ENCODE measurements at regions not wholly inside any gene's neighbourhood (a gene's known extent, or its start where the extent isn't known, plus 50 kb on each side); places are given as distances from the start of the nearest gene placed in this dataset.

- no peak for DNase-seq
Measured at GRCh38 chr5:44868541-44868940, 59.8 kb downstream of the MRPS30 start.

GRCh38 chr5:44869928-44870327 is 61.2 kb downstream of the MRPS30 start:
- no peak for DNase-seq

GRCh38 chr5:44870430-44870829 is 61.7 kb downstream of the MRPS30 start:
- DNase-seq = no peak

DNA sequence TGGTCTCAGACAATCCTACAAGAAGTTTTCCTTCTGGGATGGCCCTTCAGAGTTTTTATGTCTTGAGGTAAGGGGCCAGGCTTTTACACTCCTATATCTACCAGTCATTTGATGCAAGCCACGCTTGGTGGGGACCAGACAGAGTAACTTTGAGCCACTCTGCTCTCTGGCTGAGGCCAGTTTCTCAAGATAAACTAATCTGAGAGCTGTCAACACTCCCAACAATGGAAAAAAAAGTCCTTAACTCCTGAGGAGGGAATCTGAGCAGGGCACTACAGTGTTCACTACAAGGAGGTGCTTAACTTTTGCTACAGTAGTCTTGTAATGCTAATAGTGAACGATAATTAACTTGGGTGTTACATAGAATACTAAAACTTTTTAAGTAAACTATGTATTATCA is 62.7 kb downstream of the MRPS30 start:
- DNase-seq = no peak

DNA sequence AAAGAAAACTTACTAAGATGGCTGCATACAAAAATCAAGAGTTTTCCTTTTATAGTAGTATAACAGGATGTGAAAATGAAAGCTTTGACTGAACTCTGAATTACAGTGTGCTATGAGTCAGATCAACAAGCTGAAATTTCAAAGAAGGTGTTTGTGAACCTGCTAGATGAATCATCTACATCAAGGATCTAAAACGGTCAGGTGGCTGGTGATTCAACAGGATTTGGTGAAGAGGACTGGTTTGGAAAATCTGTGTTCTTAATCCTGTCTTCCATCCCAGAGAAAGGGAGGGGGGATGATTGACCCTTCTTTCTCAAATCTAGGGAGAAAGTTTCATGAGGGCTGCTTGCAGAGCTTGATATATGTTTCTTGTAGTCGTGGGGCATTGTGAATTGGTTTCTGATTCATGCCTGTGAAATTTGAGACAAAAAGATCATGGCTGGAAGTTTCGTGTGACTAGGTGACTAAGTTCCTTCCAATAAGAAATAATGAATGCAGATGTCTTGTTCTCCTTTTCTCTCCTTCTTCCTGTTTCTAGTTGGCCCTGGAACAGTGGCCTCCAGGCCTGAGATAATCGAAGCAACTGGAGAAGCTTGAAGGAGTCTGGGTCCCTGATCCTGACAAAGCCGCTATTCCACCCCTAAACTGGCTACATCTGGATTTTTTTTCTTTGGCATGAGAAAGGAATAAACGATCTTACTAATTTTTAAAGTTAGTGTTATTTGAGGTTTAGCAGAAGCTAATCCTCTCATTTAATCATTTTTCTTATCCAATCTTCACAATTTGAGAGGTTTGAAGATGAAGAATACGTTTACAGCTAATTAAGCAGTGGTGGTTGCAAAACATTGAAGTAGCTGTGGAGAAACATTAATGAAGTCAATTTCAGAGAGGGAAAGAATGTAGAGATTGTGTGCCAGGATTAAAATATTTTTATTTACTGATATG is 67.2 kb downstream of the MRPS30 start:
- DNase-seq = no peak

GRCh38 chr5:44881266-44881665 is 72.5 kb downstream of the MRPS30 start:
- no peak for DNase-seq

DNA sequence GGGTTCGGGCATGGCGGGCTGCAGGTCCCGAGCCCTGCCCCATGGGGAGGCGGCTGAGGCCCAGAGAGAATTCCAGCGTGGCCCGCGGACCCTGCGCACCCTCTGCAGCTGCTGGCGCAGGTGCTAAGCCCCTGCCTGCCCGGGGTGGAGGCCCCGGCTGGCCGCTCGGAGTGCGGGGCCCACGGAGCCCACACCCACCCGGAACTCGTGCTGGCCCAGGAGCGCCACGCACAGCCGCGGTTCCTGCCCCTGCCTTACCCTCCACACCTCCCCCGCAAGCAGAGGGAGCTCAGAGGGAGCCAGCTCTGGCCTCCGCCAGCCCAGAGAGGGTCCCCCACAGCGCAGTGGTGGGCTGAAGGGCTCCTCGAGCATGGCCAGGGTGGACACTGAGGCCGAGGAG is 75.3 kb downstream of the MRPS30 start:
- DNase-seq = no peak

- no peak for DNase-seq
Measured at GRCh38 chr5:44885903-44886302, 77.2 kb downstream of the MRPS30 start.

DNA sequence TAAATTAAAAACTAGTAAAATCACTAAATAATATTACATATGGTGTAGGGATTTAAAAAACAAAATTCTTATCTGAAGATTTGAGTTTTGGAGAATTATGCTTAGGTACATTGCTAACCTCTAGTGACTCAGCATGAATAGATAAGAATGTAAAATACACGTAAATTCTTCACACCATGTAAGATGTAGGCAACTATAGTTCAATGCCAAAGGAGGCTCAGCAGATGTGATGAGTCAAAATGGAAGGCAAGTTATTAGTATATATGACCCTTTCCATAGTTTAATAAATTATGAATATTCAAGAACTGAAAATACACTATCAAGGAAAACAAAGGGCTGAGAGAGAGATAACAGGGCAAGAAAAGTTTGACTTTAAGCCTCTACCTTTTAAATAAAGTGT is 79.0 kb downstream of the MRPS30 start:
- no peak for DNase-seq

DNA sequence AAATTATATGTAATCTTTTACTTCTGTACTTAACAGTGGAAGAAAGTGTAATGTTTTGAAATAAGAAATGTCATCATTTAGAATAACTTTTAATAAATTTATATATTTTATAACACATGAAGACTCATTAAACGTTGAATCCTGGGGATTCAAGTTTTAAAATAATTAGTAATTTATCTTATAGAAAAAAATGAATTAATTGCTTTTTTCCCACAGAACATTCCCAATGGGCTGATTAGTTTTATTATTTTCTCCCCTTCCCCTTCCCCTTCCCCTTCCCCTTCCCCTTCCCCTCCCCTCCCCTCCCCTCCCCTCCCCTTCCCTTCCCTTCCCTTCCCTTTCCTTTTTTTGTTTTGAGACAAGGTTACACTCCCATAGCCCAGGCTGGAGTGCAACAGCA is 79.7 kb downstream of the MRPS30 start:
- DNase-seq = no peak

DNA sequence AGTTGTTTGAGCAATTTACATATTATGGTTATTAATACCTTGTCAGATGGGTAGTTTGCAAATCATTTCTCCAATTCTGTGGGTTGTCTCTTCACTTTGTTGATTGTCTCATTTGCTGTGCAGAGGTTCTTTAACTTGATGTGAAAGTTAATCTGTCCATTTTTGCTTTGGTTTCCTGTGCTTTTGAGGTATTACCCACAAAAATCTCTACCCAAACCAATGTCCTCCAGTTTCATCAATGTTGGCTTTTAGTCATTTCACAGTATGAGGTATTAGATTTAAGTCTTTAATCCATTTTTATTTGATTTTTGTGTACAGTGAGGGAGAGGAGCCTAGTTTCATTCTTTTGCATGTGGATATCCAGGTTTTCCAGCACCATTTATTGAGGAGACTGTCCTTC is 82.4 kb downstream of the MRPS30 start:
- no peak for DNase-seq

GRCh38 chr5:44900273-44900954 is 91.7 kb downstream of the MRPS30 start:
- no peak for DNase-seq

DNA sequence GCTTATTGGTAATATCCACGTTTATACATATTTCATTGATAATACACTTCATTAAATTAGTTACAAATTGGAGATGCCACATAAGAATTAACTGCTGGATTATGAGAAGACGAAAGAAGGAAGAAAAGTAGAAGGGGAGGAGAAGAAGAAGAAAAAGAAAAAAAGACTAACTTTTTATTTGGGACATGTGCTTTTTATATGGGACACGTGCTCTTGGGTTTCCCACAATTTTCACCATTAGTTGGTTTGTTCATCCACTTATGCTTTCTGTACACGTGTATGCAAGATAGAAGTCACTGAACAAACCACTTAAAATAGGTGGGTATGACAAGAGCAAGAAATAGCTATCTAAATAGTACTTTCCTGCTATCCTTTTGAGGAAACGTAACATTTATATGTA is 98.6 kb downstream of the MRPS30 start:
- DNase-seq = no peak

- no peak for DNase-seq
Measured at GRCh38 chr5:44909004-44909403, 100.3 kb downstream of the MRPS30 start.

- no peak for DNase-seq
Measured at GRCh38 chr5:44911501-44911900, 102.8 kb downstream of the MRPS30 start.

GRCh38 chr5:44914221-44914620 is 105.5 kb downstream of the MRPS30 start:
- DNase-seq = no peak

DNA sequence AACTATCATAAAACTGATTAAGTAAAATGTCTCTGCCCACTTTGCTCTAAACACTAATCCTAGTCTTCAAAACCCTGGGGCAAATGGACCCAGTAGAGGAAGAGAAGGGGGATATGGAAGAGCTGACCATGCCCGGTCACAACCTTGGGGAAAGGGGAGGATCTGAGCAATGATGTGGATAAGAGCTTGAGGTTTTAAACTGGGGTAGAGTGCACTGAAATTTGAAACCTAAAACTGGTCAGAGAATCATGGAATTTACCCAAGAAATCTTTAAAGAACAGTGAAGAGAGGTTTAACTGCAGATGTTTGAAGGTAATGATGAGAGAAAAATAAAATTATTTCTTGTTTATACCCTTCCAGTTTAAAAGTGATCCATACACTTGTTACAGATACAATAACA is 110.8 kb downstream of the MRPS30 start:
- DNase-seq = no peak

GRCh38 chr5:44927115-44927733 is 118.5 kb downstream of the MRPS30 start:
- no peak for DNase-seq

GRCh38 chr5:44932922-44933585 is 124.3 kb downstream of the MRPS30 start:
- no peak for DNase-seq

DNA sequence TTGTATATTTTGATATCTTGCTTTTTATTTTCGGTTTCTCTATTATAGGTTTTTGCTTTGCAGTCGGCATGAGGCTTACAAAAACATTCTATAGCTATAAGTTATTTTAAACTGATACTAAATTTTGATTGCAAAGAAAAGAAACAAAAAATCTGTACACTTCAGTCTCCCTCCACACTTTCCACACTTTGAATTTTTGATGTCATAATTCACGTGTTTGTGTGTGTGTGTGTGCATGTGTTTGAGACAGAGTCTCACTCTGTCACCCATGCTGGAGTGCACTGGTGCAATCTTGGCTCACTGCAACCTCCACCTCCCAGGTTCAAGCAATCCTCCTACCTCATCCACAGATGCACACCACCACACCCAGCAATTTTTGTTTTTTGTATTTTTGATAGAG is 124.9 kb downstream of the MRPS30 start:
- DNase-seq = no peak

DNA sequence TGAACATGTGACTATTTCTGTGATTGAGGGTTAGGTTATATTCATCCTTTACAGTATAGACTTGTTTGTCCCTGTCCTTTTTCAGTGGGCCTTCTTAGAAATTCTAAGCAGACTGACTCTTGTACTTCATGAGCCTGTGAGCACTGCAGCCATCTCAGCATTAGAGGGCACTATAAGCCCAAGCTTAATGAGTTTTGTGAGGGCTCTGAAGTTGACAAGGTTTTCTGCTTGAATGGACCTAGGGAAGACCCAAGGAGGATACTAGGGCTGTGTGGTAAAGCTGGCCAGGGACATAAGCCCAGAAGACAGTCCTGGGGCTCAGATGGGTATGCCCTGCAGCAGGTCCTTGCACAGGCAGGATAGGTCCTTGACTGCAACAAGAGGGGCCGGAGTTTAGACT is 126.5 kb downstream of the MRPS30 start:
- no peak for DNase-seq

- DNase-seq = no peak
Measured at GRCh38 chr5:44935871-44936270, 127.1 kb downstream of the MRPS30 start.

GRCh38 chr5:44942524-44943001 is 133.8 kb downstream of the MRPS30 start:
- no peak for DNase-seq
